HCT116 (cell line): ENCODE measurements at regions not wholly inside any gene's neighbourhood (a gene's known extent, or its start where the extent isn't known, plus 50 kb on each side); places are given as distances from the start of the nearest gene placed in this dataset.

ENCODE experiments used
- ATAC-seq: fragments of 200-7000 bp; cut with Tn5 transposase; 2 replicates; pipeline ENCODE4 v1.9.1; 2020; ENCODE audit warnings: mild to moderate bottlenecking, moderate library complexity
- BruUV-seq: library from RNA; stranded (reverse); fragments of 400-500 nt; replicated peaks from 2 replicates; lab custom pipeline; 2021; lab: Mats Ljungman, UMichigan
- CTCF ChIA-PET: fragments of 300-600 bp; sonication (Branson Sonifier 250); formaldehyde crosslinking; loops from one replicate; lab custom pipeline; 2021; ENCODE audit warnings: antibody characterized with exemption; lab: Charles Lee
- POLR2A ChIA-PET: fragments of 300-600, 350-600 bp; sonication (Branson Sonifier 250); formaldehyde crosslinking; loops from one replicate; lab custom pipeline; 2021; ENCODE audit warnings: antibody characterized with exemption; lab: Charles Lee
- RAD21 ChIA-PET, 2 experiments: fragments of 300-600 bp; sonication (Branson Sonifier 250); formaldehyde crosslinking; loops; one replicate each; lab custom pipeline; 2023; ENCODE audit warnings: low total read pairs in 2 of 2; ENCODE audit not compliant: uncharacterized antibody in 2 of 2, unreplicated experiment in 2 of 2, low non-redundant PET in 1 of 2; lab: Charles Lee
- DNase-seq: peaks from one replicate; pipeline ENCODE4 v3.0.0-alpha.2; 2010; ENCODE audit warnings: low read depth, low spot score
- H2AFZ ChIP-seq: fragments of 200-600 bp; shearing (Covaris generic), sonication (generic); 2 replicates; pipeline ENCODE4 v1.6.1; 2017; ENCODE audit warnings: low read depth, mixed run types, mixed read lengths, antibody characterized with exemption, low read length; ENCODE audit not compliant: poor library complexity, severe bottlenecking
- H3K27ac ChIP-seq: 2 replicates; pipeline ENCODE4 v1.5.1; 2012; ENCODE audit warnings: low read depth, low read length
- H3K27me3 ChIP-seq: fragments of 200-600 bp; sonication (generic); 2 replicates; pipeline ENCODE4 v1.6.1; 2016; ENCODE audit warnings: mixed run types, low read length, mixed read lengths; ENCODE audit not compliant: insufficient read depth
- H3K36me3 ChIP-seq, 2 experiments: fragments of 200-500 bp in 1 of 2; fragments of 200-600 bp in 1 of 2; sonication (Bioruptor generic) in 1 of 2; sonication (generic) in 1 of 2; 2 replicates each; pipeline versions ENCODE4 v1.5.1 to v1.6.1; 2014 to 2016; ENCODE audit warnings: low read length in 2 of 2, inconsistent platforms in 1 of 2, mixed read lengths in 1 of 2, mixed run types in 1 of 2; ENCODE audit not compliant: insufficient read depth in 2 of 2, control insufficient read depth in 1 of 2
- H3K4me1 ChIP-seq, 2 experiments: fragments of 200-600 bp in 1 of 2; sonication (generic) in 1 of 2; 2 replicates each; pipeline versions ENCODE4 v1.5.1 to v1.6.1; 2012 to 2017; ENCODE audit warnings: low read length in 2 of 2, inconsistent platforms in 1 of 2, mild to moderate bottlenecking in 1 of 2, mixed read lengths in 1 of 2, mixed run types in 1 of 2, moderate library complexity in 1 of 2; ENCODE audit not compliant: insufficient read depth in 2 of 2, control insufficient read depth in 1 of 2
- H3K4me2 ChIP-seq: fragments of 200-600 bp; sonication (generic); 2 replicates; pipeline ENCODE4 v1.6.1; 2017; ENCODE audit warnings: mixed run types, low read length, mixed read lengths
- H3K4me3 ChIP-seq, 2 experiments: fragments of 200-600 bp in 1 of 2; sonication (generic) in 1 of 2; replicated peaks in 1 of 2; 2 replicates each; pipeline ENCODE4 v1.5.1; 2011 to 2016; ENCODE audit warnings: low read length in 2 of 2, control low read depth in 1 of 2, low read depth in 1 of 2, mild to moderate bottlenecking in 1 of 2, mixed read lengths in 1 of 2, mixed run types in 1 of 2
- H3K79me2 ChIP-seq: fragments of 200-600 bp; sonication (generic); 2 replicates; pipeline ENCODE4 v1.6.1; 2017; ENCODE audit warnings: mild to moderate bottlenecking, mixed run types, low read length, moderate library complexity, mixed read lengths; ENCODE audit not compliant: insufficient read depth
- H3K9ac ChIP-seq: fragments of 200-600 bp; sonication (generic); 2 replicates; pipeline ENCODE4 v1.6.1; 2016; ENCODE audit warnings: low read length, mixed read lengths
- H3K9me2 ChIP-seq: fragments of 200-600 bp; sonication (generic), shearing (Covaris generic); 2 replicates; pipeline ENCODE4 v1.6.1; 2017; ENCODE audit warnings: mixed run types, mild to moderate bottlenecking, moderate library complexity; ENCODE audit not compliant: insufficient read depth
- H3K9me3 ChIP-seq, 2 experiments: fragments of 200-500 bp in 1 of 2; fragments of 200-600 bp in 1 of 2; sonication (Bioruptor generic) in 1 of 2; sonication (generic) in 1 of 2; 2 replicates each; pipeline ENCODE4 v1.6.1; 2014 to 2017; ENCODE audit warnings: low read length in 2 of 2, mixed read lengths in 2 of 2, inconsistent platforms in 1 of 2, low read depth in 1 of 2, mild to moderate bottlenecking in 1 of 2, mixed run types in 1 of 2, moderate library complexity in 1 of 2; ENCODE audit not compliant: control insufficient read depth in 1 of 2, insufficient read depth in 1 of 2
- H4K20me1 ChIP-seq: fragments of 200-600 bp; sonication (generic), shearing (Covaris generic); 2 replicates; pipeline ENCODE4 v1.6.1; 2017; ENCODE audit warnings: mixed run types, mild to moderate bottlenecking, moderate library complexity; ENCODE audit not compliant: insufficient read depth
- CBX3 ChIP-seq: IDR thresholded peaks from 2 replicates; pipeline ENCODE4 v1.6.1; 2012; ENCODE audit warnings: low read depth
- CEBPB ChIP-seq: IDR thresholded peaks from 2 replicates; pipeline ENCODE4 v1.6.1; 2012; ENCODE audit warnings: low read depth
- CTCF ChIP-seq, 3 experiments: fragments of 200-600 bp in 1 of 3; sonication (generic) in 1 of 3; IDR thresholded peaks in 2 of 3; conservative IDR thresholded peaks in 1 of 3; 2 replicates each; pipeline ENCODE4 v1.5.1; 2012 to 2017; ENCODE audit warnings: low read depth in 2 of 3, low read length in 2 of 3, antibody characterized with exemption in 1 of 3, borderline replicate concordance in 1 of 3, control low read depth in 1 of 3, mild to moderate bottlenecking in 1 of 3, mixed read lengths in 1 of 3, mixed run types in 1 of 3, moderate library complexity in 1 of 3; ENCODE audit not compliant: insufficient read depth in 1 of 3
- EGR1 ChIP-seq: IDR thresholded peaks from 2 replicates; pipeline ENCODE4 v1.6.1; 2012; ENCODE audit warnings: low read depth
- ELF1 ChIP-seq: IDR thresholded peaks from 2 replicates; pipeline ENCODE4 v1.6.1; 2012; ENCODE audit warnings: low read depth, borderline replicate concordance
- EZH2 ChIP-seq: fragments of 200-600 bp; sonication (generic); IDR thresholded peaks from 2 replicates; pipeline ENCODE4 v1.6.1; 2017; ENCODE audit warnings: antibody characterized with exemption, mixed run types
- EZH2phosphoT487 ChIP-seq: fragments of 200-600 bp; IDR thresholded peaks from 2 replicates; pipeline ENCODE4 v1.6.1; 2018; ENCODE audit warnings: antibody characterized with exemption, borderline replicate concordance
- FOSL1 ChIP-seq: IDR thresholded peaks from 2 replicates; pipeline ENCODE4 v1.6.1; 2012; ENCODE audit warnings: low read depth
- JUND ChIP-seq: IDR thresholded peaks from 2 replicates; pipeline ENCODE4 v1.6.1; 2012
- POLR2AphosphoS5 ChIP-seq: IDR thresholded peaks from 2 replicates; pipeline ENCODE4 v1.6.1; 2011; ENCODE audit warnings: mild to moderate bottlenecking, low read depth, low read length, moderate library complexity
- SIN3A ChIP-seq: IDR thresholded peaks from 2 replicates; pipeline ENCODE4 v1.6.1; 2012; ENCODE audit warnings: low read depth
- SP1 ChIP-seq: IDR thresholded peaks from 2 replicates; pipeline ENCODE4 v1.6.1; 2012; ENCODE audit warnings: low read depth
- SRF ChIP-seq: IDR thresholded peaks from 2 replicates; pipeline ENCODE4 v1.6.1; 2012; ENCODE audit warnings: low read depth
- TCF7L2 ChIP-seq: IDR thresholded peaks from 2 replicates; pipeline ENCODE4 v1.7.0; 2011; ENCODE audit warnings: borderline replicate concordance, inconsistent platforms; ENCODE audit not compliant: insufficient read depth, insufficient read length; ENCODE audit errors: extremely low read depth
- YY1 ChIP-seq: IDR thresholded peaks from 2 replicates; pipeline ENCODE4 v1.6.1; 2011; ENCODE audit warnings: low read length, low read depth, moderate library complexity, mild to moderate bottlenecking; ENCODE audit not compliant: insufficient replicate concordance; ENCODE audit errors: extremely low read depth
- ZNF274 ChIP-seq: fragments of 200-500 bp; sonication (Bioruptor generic); IDR thresholded peaks from 2 replicates; pipeline ENCODE4 v1.6.1; 2014; ENCODE audit warnings: mild to moderate bottlenecking, low read depth, low read length, inconsistent platforms
- intact Hi-C: fragments of 100-400 bp; cut with micrococcal nuclease; formaldehyde crosslinking; loops from 2 replicates; pipeline ENCODE4 v1.10.0; 2022
- TF ChIP-seq, protein P1 (sequence below): IDR thresholded peaks from 2 replicates; pipeline ENCODE4 v1.6.1; 2012
- TF ChIP-seq, protein P2 (sequence below): IDR thresholded peaks from 2 replicates; pipeline ENCODE4 v1.6.1; 2012; ENCODE audit warnings: low read depth
- TF ChIP-seq, protein P3 (sequence below): IDR thresholded peaks from 2 replicates; pipeline ENCODE4 v1.6.1; 2012

GRCh38 chr5:167893271-167893670 lies 398.2 kb upstream of the WWC1 start:
- Histone ChIP-seq H3K4me1 (no peaks in the 10 kb centered on the region), H3K9me2 (no peaks in the 10 kb centered on the region), H3K9ac (no peak overlapping the region), H3K4me3 (no peak overlapping the region), H4K20me1 (no peaks in the 10 kb centered on the region), H3K27me3 (peaks cover 9% of the 10 kb centered on the region), H3K79me2 (no peaks in the 10 kb centered on the region), H3K27ac (no peak overlapping the region), H2AFZ (no peak overlapping the region), H3K9me3 (no peaks in the 10 kb centered on the region), H3K4me2 (no peak overlapping the region), H3K36me3 (no peaks in the 10 kb centered on the region)
- ChIA-PET CTCF (no interaction called here), RAD21 (no interaction called here), POLR2A (no interaction called here)
- ATAC-seq (no peak), DNase-seq (no peak)
- no TSS peak for BruUV-seq
- intact Hi-C loops = no loop called here
- TF ChIP-seq TCF7L2 = no peak
- TF ChIP-seq CBX3 = no peak
- TF ChIP-seq JUND = no peak
- TF ChIP-seq SP1 = no peak
- TF ChIP-seq ZNF274 = no peak
- no peak for TF ChIP-seq SIN3A
- TF ChIP-seq SRF = no peak
- TF ChIP-seq, protein P1, sequence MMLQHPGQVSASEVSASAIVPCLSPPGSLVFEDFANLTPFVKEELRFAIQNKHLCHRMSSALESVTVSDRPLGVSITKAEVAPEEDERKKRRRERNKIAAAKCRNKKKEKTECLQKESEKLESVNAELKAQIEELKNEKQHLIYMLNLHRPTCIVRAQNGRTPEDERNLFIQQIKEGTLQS = no peak
- TF ChIP-seq CTCF (IDR thresholded peaks at IDR 0.05 in 2 of 3, conservative IDR thresholded peaks at IDR 0.05 in 1 of 3; ENCODE audit: borderline replicate concordance in 1 of 3, insufficient read depth in 1 of 3, low read depth in 2 of 3, low read length in 2 of 3) = no peak
- TF ChIP-seq EZH2phosphoT487 = no peak
- TF ChIP-seq CEBPB = no peak
- TF ChIP-seq, protein P2, sequence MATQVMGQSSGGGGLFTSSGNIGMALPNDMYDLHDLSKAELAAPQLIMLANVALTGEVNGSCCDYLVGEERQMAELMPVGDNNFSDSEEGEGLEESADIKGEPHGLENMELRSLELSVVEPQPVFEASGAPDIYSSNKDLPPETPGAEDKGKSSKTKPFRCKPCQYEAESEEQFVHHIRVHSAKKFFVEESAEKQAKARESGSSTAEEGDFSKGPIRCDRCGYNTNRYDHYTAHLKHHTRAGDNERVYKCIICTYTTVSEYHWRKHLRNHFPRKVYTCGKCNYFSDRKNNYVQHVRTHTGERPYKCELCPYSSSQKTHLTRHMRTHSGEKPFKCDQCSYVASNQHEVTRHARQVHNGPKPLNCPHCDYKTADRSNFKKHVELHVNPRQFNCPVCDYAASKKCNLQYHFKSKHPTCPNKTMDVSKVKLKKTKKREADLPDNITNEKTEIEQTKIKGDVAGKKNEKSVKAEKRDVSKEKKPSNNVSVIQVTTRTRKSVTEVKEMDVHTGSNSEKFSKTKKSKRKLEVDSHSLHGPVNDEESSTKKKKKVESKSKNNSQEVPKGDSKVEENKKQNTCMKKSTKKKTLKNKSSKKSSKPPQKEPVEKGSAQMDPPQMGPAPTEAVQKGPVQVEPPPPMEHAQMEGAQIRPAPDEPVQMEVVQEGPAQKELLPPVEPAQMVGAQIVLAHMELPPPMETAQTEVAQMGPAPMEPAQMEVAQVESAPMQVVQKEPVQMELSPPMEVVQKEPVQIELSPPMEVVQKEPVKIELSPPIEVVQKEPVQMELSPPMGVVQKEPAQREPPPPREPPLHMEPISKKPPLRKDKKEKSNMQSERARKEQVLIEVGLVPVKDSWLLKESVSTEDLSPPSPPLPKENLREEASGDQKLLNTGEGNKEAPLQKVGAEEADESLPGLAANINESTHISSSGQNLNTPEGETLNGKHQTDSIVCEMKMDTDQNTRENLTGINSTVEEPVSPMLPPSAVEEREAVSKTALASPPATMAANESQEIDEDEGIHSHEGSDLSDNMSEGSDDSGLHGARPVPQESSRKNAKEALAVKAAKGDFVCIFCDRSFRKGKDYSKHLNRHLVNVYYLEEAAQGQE = no peak
- no peak for TF ChIP-seq POLR2AphosphoS5
- TF ChIP-seq EZH2 = no peak
- no peak for TF ChIP-seq YY1
- TF ChIP-seq EGR1 = no peak
- TF ChIP-seq, protein P3, sequence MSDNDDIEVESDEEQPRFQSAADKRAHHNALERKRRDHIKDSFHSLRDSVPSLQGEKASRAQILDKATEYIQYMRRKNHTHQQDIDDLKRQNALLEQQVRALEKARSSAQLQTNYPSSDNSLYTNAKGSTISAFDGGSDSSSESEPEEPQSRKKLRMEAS = no peak
- TF ChIP-seq FOSL1 = no peak
- no peak for TF ChIP-seq ELF1
